HAP-1 (cell line): ENCODE measurements at regions not wholly inside any gene's neighbourhood (a gene's known extent, or its start where the extent isn't known, plus 50 kb on each side); places are given as distances from the start of the nearest gene placed in this dataset.

Source experiments
- DNase-seq, 2 experiments: peaks; one replicate each; pipeline ENCODE4 v3.0.0-alpha.2; 2016 to 2020; ENCODE audit warnings: low spot score in 2 of 2
- H3K27me3 ChIP-seq: fragments of 250-450 bp; sonication (Bioruptor Pico); 2 replicates; pipeline ENCODE4 v1.5.1; 2020; ENCODE audit warnings: low read depth, mild to moderate bottlenecking, moderate library complexity
- H3K36me3 ChIP-seq: fragments of 250-450 bp; sonication (Bioruptor Pico); replicated peaks from 2 replicates; pipeline ENCODE4 v1.5.1; 2020; ENCODE audit warnings: mild to moderate bottlenecking
- H3K4me1 ChIP-seq: fragments of 250-450 bp; sonication (Bioruptor Pico); 2 replicates; pipeline ENCODE4 v1.5.1; 2020; ENCODE audit warnings: mild to moderate bottlenecking
- H3K4me3 ChIP-seq: fragments of 250-450 bp; sonication (Bioruptor Pico); 2 replicates; pipeline ENCODE4 v1.5.1; 2020; ENCODE audit warnings: mild to moderate bottlenecking, moderate library complexity
- H3K9me3 ChIP-seq: fragments of 250-450 bp; sonication (Bioruptor Pico); 2 replicates; pipeline ENCODE4 v1.5.1; 2020; ENCODE audit warnings: mild to moderate bottlenecking, moderate library complexity
- in situ Hi-C: fragments of 300-500 bp; cut with MboI; formaldehyde crosslinking; loops from 3 replicates; pipeline ENCODE4 v1.14.3; 2020; ENCODE audit warnings: low sequenced_read_pairs, inconsistent platforms, mixed read lengths

GRCh38 chr5:15092801-15093200, 221.2 kb upstream of the ANKH start:
- H3K4me1 ChIP-seq = no peaks in the 10 kb centered on the region
- no peaks in the 10 kb centered on the region for H3K36me3 ChIP-seq
- H3K4me3 ChIP-seq = no peak overlapping the region
- in situ Hi-C loops = no loop called here
- DNase-seq = no peak
- H3K27me3 ChIP-seq = no peaks in the 10 kb centered on the region
- no peaks in the 10 kb centered on the region for H3K9me3 ChIP-seq

GRCh38 chr5:15085671-15086070, 214.1 kb upstream of the ANKH start:
- H3K4me3 ChIP-seq = no peak overlapping the region
- no peaks in the 10 kb centered on the region for H3K27me3 ChIP-seq
- H3K4me1 ChIP-seq = no peaks in the 10 kb centered on the region
- H3K36me3 ChIP-seq = no peaks in the 10 kb centered on the region
- in situ Hi-C loops = no loop called here
- no peaks in the 10 kb centered on the region for H3K9me3 ChIP-seq
- no peak for DNase-seq

GRCh38 chr5:15082096-15082495, 210.5 kb upstream of the ANKH start:
- no peak for DNase-seq
- Histone ChIP-seq H3K36me3 (no peaks in the 10 kb centered on the region), H3K4me1 (no peaks in the 10 kb centered on the region), H3K27me3 (no peaks in the 10 kb centered on the region), H3K4me3 (no peak overlapping the region), H3K9me3 (no peaks in the 10 kb centered on the region)
- in situ Hi-C loops = no loop called here

GRCh38 chr5:15080219-15080618, 208.6 kb upstream of the ANKH start:
- no peaks in the 10 kb centered on the region for H3K4me1 ChIP-seq
- no peaks in the 10 kb centered on the region for H3K36me3 ChIP-seq
- no peak overlapping the region for H3K4me3 ChIP-seq
- in situ Hi-C loops = no loop called here
- no peaks in the 10 kb centered on the region for H3K27me3 ChIP-seq
- H3K9me3 ChIP-seq = no peaks in the 10 kb centered on the region
- no peak for DNase-seq

GRCh38 chr5:15079566-15079965, 208.0 kb upstream of the ANKH start:
- DNase-seq = no peak
- Histone ChIP-seq H3K4me1 (no peaks in the 10 kb centered on the region), H3K4me3 (no peak overlapping the region), H3K9me3 (no peaks in the 10 kb centered on the region), H3K36me3 (no peaks in the 10 kb centered on the region), H3K27me3 (no peaks in the 10 kb centered on the region)
- in situ Hi-C loops = no loop called here

GRCh38 chr5:15074651-15075050, 203.1 kb upstream of the ANKH start:
- DNase-seq = no peak
- Histone ChIP-seq H3K27me3 (no peaks in the 10 kb centered on the region), H3K36me3 (no peaks in the 10 kb centered on the region), H3K9me3 (no peaks in the 10 kb centered on the region), H3K4me3 (no peak overlapping the region), H3K4me1 (no peaks in the 10 kb centered on the region)
- in situ Hi-C loops = no loop called here

GRCh38 chr5:15073453-15073852, 201.9 kb upstream of the ANKH start:
- Histone ChIP-seq H3K27me3 (no peaks in the 10 kb centered on the region), H3K4me1 (no peaks in the 10 kb centered on the region)
- in situ Hi-C loops = no loop called here

GRCh38 chr5:15070907-15071306, 199.3 kb upstream of the ANKH start:
- no peak for DNase-seq
- H3K4me1 ChIP-seq = no peaks in the 10 kb centered on the region
- in situ Hi-C loops = no loop called here
- H3K36me3 ChIP-seq = no peaks in the 10 kb centered on the region
- H3K9me3 ChIP-seq = no peaks in the 10 kb centered on the region
- no peak overlapping the region for H3K4me3 ChIP-seq
- no peaks in the 10 kb centered on the region for H3K27me3 ChIP-seq

More at GRCh38 chr5:15073453-15073852, 201.9 kb upstream of the ANKH start:
- H3K9me3 ChIP-seq = no peaks in the 10 kb centered on the region
- DNase-seq = no peak
- no peaks in the 10 kb centered on the region for H3K36me3 ChIP-seq
- H3K4me3 ChIP-seq = no peak overlapping the region

GRCh38 chr5:15069407-15069905, 197.9 kb upstream of the ANKH start:
- H3K36me3 ChIP-seq = no peaks in the 10 kb centered on the region
- no peaks in the 10 kb centered on the region for H3K4me1 ChIP-seq
- no peaks in the 10 kb centered on the region for H3K9me3 ChIP-seq
- no peaks in the 10 kb centered on the region for H3K27me3 ChIP-seq
- H3K4me3 ChIP-seq = no peak overlapping the region
- in situ Hi-C loops = no loop called here
- no peak for DNase-seq

GRCh38 chr5:15065091-15065490, 193.5 kb upstream of the ANKH start:
- in situ Hi-C loops = no loop called here
- Histone ChIP-seq H3K4me3 (no peak overlapping the region), H3K4me1 (no peaks in the 10 kb centered on the region), H3K36me3 (no peaks in the 10 kb centered on the region), H3K27me3 (no peaks in the 10 kb centered on the region), H3K9me3 (no peaks in the 10 kb centered on the region)
- DNase-seq = no peak

GRCh38 chr5:15064396-15064795, 192.8 kb upstream of the ANKH start:
- no peaks in the 10 kb centered on the region for H3K4me1 ChIP-seq
- H3K4me3 ChIP-seq = no peak overlapping the region
- in situ Hi-C loops = no loop called here
- no peaks in the 10 kb centered on the region for H3K36me3 ChIP-seq
- H3K9me3 ChIP-seq = no peaks in the 10 kb centered on the region
- no peak for DNase-seq
- H3K27me3 ChIP-seq = no peaks in the 10 kb centered on the region

- no peak for DNase-seq
- in situ Hi-C loops = no loop called here
- no peaks in the 10 kb centered on the region for H3K9me3 ChIP-seq
These were observed 185.5 kb upstream of the ANKH start for GRCh38 chr5:15056988-15057592.

GRCh38 chr5:15044521-15044920, 172.9 kb upstream of the ANKH start:
- in situ Hi-C loops = no loop called here

More at GRCh38 chr5:15056988-15057592, 185.5 kb upstream of the ANKH start:
- H3K4me1 ChIP-seq = no peaks in the 10 kb centered on the region; the same call in 1 of the 2 replicates
- H3K36me3 ChIP-seq = no peaks in the 10 kb centered on the region
- no peaks in the 10 kb centered on the region for H3K27me3 ChIP-seq
- H3K4me3 ChIP-seq = no peak overlapping the region

GRCh38 chr5:15037247-15037908, 165.8 kb upstream of the ANKH start:
- no peaks in the 10 kb centered on the region for H3K4me1 ChIP-seq
- no peaks in the 10 kb centered on the region for H3K27me3 ChIP-seq
- no peak overlapping the region for H3K4me3 ChIP-seq
- in situ Hi-C loops = no loop called here
- no peak for DNase-seq
- H3K36me3 ChIP-seq = no peaks in the 10 kb centered on the region
- no peaks in the 10 kb centered on the region for H3K9me3 ChIP-seq

More at GRCh38 chr5:15044521-15044920, 172.9 kb upstream of the ANKH start:
- no peaks in the 10 kb centered on the region for H3K36me3 ChIP-seq
- H3K4me1 ChIP-seq = no peaks in the 10 kb centered on the region
- H3K4me3 ChIP-seq = no peak overlapping the region
- no peaks in the 10 kb centered on the region for H3K9me3 ChIP-seq
- DNase-seq = no peak
- H3K27me3 ChIP-seq = no peaks in the 10 kb centered on the region
